Activated gamma-delta T cell (primary cell): ENCODE measurements at regions not wholly inside any gene's neighbourhood (a gene's known extent, or its start where the extent isn't known, plus 50 kb on each side); places are given as distances from the start of the nearest gene placed in this dataset.

Source experiments
- DNase-seq: peaks from one replicate; lab custom pipeline; 2025; lab: John Stamatoyannopoulos, UW

- no peak for DNase-seq
These were observed 304.5 kb downstream of the KCNRG start for GRCh38 chr13:50319635-50320255.

DNA sequence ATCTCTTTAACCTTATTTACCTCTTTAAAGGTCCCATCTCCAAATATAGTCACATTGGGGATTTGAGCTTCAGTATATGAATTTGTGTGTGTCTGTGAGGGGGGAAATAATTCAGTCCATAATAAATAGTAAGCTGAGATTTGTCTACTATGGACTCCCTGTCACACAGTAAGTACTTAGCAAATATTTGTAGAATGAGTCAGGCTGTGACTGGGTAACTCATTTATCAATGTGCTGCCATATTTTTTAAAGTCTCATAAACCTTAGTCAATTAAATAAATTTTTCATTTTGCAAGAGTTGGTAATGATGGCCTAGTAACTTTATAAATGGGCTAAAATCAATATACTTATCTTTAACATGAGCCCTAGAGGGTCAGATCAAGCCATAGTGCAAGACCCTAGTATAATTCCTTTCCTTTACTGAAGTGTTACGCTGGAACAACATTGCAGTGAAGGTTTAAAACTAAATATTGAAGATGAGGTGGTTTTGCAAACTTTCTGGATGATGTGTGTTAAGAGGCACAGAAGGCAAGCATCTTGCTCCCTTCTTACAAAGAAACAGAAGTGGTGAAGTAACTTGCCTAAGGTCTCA lies 305.1 kb downstream of the KCNRG start:
- no peak for DNase-seq

GRCh38 chr13:50322006-50322405 lies 306.8 kb downstream of the KCNRG start:
- no peak for DNase-seq

DNA sequence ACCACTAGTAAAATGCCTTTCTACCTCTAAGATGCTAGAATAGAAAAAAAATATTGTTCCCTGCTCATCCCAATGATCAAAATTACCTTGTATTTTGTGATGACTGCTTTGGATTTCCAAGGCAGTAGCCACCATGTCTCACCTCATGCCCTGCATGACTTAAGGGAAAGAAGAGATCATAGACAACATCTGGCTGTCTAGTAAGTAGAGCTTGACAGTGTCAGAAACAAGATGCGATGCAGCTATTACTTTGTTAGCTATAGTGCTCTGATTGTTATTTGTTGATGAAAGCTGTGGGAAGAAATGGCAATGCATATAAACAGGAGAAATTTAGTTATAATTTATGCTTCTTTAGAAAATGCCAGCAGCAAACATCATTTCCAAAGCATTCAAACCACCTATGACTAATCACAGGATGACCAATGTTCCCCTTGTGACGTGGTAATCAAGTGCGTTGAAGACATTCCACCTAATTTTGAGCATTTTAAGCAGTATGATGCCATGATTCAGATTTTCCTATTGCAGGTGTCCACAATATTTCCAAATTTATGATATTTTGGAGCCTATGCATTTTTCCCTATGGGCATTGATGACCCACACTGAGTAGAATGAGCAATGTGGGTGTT lies 308.3 kb downstream of the KCNRG start:
- DNase-seq = no peak

- no peak for DNase-seq
These were observed 311.0 kb downstream of the KCNRG start for GRCh38 chr13:50326271-50326670.

DNA sequence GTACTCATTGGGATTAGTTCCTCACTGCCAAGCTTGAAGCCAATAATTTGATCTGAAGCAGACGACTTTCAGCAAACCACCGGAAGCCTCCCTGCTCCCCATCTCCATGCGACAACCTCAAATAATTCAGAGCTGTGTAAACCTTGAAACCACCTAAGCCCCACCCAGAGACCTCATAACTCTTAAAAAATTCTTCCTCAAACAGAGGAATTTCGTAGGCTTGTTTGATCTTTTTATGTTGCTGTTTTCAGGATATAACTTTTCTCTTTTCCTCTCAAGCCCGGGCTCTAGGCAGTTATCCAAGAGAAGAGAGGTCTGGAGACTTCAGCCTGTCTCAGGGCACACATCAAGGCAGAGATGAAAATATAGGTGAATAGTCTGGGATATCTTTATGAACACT lies 311.6 kb downstream of the KCNRG start:
- no peak for DNase-seq

GRCh38 chr13:50334115-50334778 lies 319.0 kb downstream of the KCNRG start:
- no peak for DNase-seq

GRCh38 chr13:50334944-50335343 lies 319.7 kb downstream of the KCNRG start:
- DNase-seq = no peak

GRCh38 chr13:50339271-50339670 lies 324.0 kb downstream of the KCNRG start:
- DNase-seq = no peak

- DNase-seq = no peak
These were observed 324.9 kb downstream of the KCNRG start for GRCh38 chr13:50340146-50340545.

DNA sequence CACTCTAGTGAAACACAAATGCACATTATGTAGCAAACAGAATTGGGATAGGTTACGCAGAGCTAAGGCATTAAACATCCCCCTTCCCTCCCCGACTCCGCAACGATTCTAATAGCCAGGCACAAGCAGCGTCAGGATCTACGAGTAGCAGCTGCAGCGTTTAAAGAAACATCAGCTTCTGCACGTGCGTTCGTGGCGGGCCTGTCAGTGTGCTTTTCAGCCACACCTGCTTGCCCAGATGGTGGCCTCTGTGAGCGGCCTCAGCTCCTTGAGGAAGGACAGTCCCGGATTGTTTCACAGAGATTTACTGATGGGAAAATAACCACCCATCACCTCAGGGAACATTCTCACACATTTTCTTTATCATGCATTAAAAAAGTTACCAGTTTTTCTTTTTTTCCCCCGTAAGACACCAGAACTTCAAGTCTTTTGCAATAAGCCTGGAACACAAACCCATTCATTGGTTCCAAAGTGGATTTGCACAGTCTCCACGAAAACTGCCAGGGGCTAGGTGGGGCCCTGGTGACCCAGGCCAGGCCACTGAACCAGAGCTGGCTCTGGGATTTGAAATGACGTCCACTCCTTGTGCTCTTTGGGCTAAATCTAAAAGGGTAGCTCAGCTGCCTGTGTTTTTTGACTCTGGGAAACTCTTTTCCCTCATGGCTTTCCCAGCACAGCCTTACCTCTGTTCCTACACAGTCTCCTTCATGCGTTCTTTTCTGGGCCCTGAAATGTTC lies 325.5 kb downstream of the KCNRG start:
- no peak for DNase-seq

DNA sequence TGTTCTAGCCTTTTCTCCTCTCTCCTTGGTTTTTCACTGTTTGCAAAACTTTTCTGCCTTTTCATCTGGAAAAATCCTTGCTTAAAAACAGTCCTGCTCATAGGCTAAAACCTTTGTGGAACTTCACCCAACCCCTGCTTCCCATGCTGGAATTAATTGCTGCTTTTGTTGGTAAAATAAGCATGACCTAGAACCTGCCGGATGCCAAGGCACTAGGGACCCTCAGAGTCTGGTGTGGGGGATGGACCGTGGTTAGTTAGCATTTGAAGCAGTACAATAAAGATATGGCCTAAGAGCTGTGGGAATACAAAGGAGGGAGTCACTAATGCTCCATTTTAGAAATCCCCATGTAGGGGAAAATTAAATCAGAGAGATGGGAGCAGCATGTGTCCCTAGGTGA lies 326.3 kb downstream of the KCNRG start:
- no peak for DNase-seq

DNA sequence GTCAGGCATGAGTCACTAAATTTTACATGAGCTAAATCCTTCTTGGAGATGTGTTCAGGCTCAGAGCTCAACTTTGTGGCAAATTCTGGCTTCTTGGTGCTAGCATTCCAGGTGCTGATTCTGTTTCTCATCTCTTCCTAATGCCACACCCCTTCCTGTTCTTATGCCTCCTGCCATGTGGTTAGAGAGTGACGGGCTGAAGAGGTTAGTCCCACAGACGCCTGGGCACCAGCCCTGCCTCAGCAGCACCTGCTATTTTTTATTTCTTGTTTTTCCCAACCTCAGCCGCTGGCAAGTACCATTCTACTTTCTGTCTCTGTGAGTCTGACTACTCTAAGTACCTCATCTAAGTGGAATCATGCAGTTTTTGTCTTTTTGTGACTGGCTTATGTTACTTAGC lies 329.5 kb downstream of the KCNRG start:
- no peak for DNase-seq

DNA sequence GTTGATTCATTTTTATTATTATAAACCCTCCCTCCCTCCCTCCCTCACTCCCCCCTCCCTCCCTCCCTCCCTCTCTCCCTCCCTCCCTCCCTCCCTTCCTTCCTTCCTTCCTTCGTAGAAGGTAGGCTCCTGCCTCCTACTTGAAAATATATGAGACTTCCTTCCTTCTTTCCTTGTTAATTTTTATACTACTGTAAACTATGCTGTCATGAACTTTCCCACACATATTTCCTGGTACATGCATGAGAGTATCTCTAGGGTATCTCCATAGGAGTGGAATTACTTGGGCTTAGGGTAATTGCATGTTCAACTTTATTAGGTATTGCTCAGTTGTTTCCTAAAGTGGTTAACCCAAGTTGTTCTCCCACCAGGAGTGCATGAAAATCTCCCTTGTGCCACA lies 330.6 kb downstream of the KCNRG start:
- no peak for DNase-seq

DNA sequence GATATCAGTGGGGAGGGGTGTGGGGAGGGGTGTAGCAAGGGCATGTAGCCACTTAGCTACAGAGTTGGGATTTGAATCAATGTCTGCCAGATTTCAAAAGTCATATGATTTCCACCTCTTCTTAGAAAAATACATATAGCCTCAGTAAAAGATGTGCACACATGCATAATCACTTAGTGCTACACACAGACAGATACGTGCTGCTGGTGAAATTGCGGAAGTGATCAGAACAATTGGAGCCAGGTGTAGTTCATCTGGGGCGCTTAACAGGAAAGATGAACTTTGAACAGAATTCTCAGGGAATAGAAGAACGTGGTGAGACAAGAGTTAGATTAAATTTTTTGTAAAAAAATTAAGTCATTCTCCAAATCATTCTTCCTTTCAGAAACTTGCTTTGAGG lies 333.1 kb downstream of the KCNRG start:
- DNase-seq = no peak

- DNase-seq = no peak
These were observed 337.7 kb downstream of the KCNRG start for GRCh38 chr13:50352720-50353480.

DNA sequence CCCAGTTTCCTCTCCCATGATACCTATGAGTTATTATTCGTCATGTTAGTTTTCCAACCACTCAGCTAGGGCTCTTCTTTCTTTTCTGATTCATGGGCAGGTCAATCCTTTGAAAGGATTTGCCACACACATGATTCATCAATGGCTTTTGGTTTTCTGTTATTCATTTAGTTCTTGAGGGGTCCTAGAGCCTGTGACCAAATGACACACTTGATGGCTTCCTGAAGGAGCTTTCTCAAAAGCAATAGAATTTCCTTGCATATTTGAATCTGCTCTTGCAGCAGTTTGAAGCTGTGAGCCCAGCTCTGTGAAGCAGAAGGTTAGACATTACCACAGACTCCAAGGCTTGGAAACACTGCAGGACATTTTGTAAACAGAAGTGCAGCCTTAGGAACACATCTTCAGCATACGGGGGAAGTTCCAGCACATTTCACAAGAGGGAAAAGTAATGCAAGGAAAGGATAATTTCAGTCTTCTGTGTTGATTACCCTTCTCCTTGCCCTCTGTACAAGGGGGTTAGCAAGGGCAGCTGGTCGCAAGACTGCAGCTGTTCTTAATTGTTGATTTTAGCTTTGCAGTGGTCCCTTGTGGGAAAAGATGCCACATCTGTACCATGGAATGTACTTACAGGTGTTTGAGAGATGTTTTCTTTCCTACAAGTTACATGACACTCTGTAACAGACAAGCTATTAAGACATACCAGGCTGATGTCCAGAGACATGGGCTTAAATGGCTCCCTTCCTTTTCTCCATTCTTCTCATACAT lies 338.6 kb downstream of the KCNRG start:
- no peak for DNase-seq

GRCh38 chr13:50355797-50356196 lies 340.6 kb downstream of the KCNRG start:
- no peak for DNase-seq

- no peak for DNase-seq
These were observed 341.9 kb downstream of the KCNRG start for GRCh38 chr13:50357136-50357535.

GRCh38 chr13:50357586-50358118 lies 342.4 kb downstream of the KCNRG start:
- DNase-seq = no peak
